ENCODE measurements at regions not wholly inside any gene's neighbourhood (a gene's known extent, or its start where the extent isn't known, plus 50 kb on each side); places are given as distances from the start of the nearest gene placed in this dataset.

DNA sequence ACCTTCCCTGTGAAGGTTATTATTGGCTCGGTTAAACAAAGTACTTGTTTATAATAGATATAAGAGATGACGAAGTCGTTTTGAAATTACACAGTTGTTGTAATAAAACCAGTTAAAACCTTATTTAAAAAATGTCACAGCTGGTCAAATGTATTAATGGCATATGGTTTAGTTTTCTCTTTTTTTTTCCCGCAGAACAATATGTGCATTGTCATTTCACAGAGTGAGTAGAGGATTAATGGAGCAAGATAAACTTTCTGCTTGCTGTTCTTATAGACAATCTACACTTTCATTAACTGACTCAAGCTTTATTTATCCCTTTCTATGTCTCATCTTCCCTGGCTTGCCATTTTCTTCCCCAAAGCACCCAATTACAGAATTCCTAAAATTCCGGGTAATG is 404.3 kb upstream of the NPVF start:
- DNase-seq (ENCODE audit: low spot score), result no peak
- no peak for ATAC-seq (ENCODE audit: low FRiP score)
- TF ChIP-seq, protein P1, sequence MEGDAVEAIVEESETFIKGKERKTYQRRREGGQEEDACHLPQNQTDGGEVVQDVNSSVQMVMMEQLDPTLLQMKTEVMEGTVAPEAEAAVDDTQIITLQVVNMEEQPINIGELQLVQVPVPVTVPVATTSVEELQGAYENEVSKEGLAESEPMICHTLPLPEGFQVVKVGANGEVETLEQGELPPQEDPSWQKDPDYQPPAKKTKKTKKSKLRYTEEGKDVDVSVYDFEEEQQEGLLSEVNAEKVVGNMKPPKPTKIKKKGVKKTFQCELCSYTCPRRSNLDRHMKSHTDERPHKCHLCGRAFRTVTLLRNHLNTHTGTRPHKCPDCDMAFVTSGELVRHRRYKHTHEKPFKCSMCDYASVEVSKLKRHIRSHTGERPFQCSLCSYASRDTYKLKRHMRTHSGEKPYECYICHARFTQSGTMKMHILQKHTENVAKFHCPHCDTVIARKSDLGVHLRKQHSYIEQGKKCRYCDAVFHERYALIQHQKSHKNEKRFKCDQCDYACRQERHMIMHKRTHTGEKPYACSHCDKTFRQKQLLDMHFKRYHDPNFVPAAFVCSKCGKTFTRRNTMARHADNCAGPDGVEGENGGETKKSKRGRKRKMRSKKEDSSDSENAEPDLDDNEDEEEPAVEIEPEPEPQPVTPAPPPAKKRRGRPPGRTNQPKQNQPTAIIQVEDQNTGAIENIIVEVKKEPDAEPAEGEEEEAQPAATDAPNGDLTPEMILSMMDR (IDR thresholded peaks at IDR 0.05), result no peak

DNA sequence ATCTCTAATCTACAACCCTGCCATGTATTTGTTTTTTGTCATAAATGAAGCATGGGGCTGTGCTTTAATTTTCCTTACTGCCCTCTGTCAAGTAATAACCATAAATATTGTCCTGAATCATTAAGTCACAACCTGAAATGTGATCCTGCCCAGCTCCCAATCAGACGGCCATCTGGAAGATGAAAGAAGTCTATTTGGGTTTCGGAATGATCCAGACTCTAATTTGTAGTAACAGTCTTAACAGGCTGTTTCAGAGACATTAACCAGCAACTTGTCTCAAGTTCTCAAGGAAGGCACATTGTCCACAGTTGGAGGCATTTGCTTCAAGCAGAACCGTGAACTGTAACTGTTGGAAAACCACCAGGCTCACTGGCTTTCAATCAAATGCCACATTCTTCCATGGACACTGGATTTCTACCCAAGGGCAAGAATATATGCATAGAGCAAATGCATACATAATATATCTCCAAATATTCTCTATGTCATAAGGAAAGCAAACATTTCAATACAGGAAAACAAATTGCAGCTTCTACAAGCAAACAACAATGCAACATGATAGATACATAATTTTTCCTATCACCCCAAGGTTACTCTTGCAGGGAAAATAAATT is 405.2 kb upstream of the NPVF start:
- no peak for DNase-seq (ENCODE audit: low spot score)
- TF ChIP-seq, protein P1 (IDR thresholded peaks at IDR 0.05), result no peak
- ATAC-seq (ENCODE audit: low FRiP score), result no peak

DNA sequence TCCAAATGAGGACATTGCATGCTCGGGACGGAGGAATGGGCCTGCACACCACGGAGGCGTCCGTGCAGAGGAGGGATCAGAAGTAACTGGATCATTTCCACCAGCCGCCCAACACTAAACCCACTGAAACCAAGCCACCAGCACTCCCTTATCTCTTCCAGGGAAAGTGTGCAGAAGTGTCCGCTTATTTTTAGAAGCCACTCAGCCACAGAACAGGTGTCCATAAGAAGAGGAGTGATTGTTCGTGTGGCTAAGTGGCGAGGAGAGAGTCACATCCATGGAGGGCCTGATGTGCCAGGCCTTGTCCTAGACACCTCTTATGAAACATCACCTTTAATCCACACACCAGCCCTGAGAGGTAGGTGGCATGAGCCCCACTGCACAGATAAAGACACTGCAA is 407.9 kb upstream of the NPVF start:
- DNase-seq (ENCODE audit: low spot score), result no peak

DNA sequence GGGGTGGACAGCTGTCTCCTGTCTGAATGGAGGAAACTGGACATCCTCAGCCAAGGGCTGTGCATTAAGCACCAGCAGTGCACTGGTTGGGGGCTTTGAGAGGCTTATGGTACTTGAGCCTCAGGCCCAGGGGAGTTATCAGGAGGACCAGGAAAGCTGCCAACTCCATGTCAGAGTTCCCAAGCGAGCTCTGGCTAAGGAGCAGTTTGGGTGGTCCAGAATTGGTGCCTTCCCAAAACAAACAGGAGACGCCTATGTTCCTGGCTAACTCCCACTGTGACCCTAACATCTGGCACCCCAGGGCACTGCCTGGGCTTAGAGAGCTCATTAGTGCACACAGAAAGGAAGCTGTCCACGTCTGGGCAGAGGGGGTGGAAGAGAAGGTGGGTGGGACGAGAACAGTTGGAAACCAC is 408.6 kb upstream of the NPVF start:
- DNase-seq (ENCODE audit: low spot score) (no peak), ATAC-seq (ENCODE audit: low FRiP score) (no peak)
- TF ChIP-seq, protein P1 (IDR thresholded peaks at IDR 0.05), result no peak

More for the DNA sequence above, 407.9 kb upstream of the NPVF start:
- TF ChIP-seq, protein P1 (IDR thresholded peaks at IDR 0.05), result no peak
- no peak for ATAC-seq (ENCODE audit: low FRiP score)

DNA sequence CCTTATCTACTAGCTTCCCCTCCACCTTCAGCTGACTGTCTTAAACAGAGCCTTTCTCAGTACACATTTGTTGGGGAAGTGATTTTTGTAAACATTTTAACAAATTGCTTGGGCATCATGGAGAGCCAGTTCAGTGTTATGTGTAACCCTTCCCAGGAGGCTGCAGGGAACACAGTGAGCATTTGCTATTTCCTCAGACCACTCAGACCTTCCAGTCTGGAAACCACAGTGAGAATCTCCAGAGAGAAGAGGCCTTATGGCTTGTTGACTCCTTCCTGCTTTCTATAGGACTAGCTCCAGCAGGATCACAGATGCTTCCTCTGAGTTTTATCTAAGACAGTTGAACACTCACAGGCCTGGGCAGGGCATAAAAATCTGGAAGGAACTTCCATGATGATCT is 409.8 kb upstream of the NPVF start:
- DNase-seq (ENCODE audit: low spot score), result no peak
- TF ChIP-seq, protein P1 (IDR thresholded peaks at IDR 0.05), result no peak
- ATAC-seq (ENCODE audit: low FRiP score), result no peak

DNA sequence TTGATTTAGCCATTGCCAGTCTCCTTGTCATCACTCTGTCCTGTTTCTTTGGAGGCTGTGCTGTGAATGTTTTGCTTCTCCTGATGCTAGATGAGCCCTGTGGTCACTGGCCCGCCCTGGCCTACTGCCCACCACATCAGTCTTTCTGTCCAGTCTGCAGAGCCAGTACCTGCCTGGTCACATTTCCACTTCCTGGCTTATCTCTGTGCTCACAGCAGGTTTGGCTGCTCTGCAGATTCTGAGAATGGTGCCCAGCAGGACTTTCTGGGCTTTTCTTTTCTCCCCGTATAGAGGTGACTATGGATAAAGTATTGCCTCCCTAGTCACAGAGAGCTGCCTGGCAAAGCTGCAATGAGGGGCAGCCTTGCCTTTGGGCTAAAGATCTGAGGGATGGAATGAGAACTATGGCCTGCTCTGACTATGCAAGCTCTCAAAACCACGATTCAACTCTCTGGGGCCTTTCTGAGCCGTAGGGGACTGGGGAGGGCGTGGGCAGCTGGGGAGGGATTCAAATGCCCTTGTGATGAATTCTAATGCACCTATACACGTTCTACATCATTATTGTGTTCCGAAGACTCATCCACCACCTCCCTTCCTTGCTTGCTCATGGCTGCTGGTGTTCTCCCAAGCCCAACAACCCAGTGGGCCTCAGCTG is 410.4 kb upstream of the NPVF start:
- DNase-seq (ENCODE audit: low spot score), result no peak
- TF ChIP-seq, protein P1 (IDR thresholded peaks at IDR 0.05), result no peak
- no peak for ATAC-seq (ENCODE audit: low FRiP score)

DNA sequence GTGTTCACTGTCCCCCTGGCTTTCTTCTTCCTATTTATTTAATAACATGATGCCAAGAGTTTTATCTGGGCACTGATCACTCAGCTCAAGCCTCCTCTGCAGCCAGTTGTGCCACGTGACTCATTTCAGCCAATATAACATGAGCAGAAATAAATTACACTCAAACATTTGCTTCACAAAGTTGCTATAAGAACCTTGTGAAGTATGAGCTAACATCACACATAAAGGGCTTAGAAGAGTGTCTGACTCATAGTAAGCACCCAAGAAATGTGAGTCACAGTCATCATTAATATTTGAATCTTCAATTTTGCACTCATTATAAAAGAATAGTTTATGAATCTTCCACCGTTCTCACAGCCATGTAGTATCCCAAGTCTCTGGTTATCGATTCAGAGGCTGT is 414.6 kb upstream of the NPVF start:
- no peak for ATAC-seq (ENCODE audit: low FRiP score)
- no peak for DNase-seq (ENCODE audit: low spot score)
- TF ChIP-seq, protein P1 (IDR thresholded peaks at IDR 0.05), result no peak
